IMR-90 (cell line): ENCODE measurements at regions not wholly inside any gene's neighbourhood (a gene's known extent, or its start where the extent isn't known, plus 50 kb on each side); places are given as distances from the start of the nearest gene placed in this dataset.

Experiments
- ATAC-seq: fragments of 200-7000 bp; cut with Tn5 transposase; 2 replicates; pipeline ENCODE4 v1.9.1; 2020; ENCODE audit warnings: low read depth, mild to moderate bottlenecking, moderate library complexity
- BruUV-seq: library from RNA; stranded (reverse); fragments of 400-500 nt; replicated peaks from 2 replicates; lab custom pipeline; 2021; lab: Mats Ljungman, UMichigan
- CTCF ChIA-PET: fragments of 300-600 bp; formaldehyde crosslinking; extraction: SDS; loops from one replicate; lab custom pipeline; 2021; ENCODE audit warnings: antibody characterized with exemption; lab: Yijun Ruan, JAX
- POLR2A ChIA-PET: fragments of 300-600 bp; sonication (Branson Sonifier 250); formaldehyde crosslinking; loops from one replicate; lab custom pipeline; 2022; ENCODE audit warnings: antibody characterized with exemption; ENCODE audit not compliant: unreplicated experiment; lab: Charles Lee
- DNase-seq: peaks from one replicate; pipeline ENCODE4 v3.0.0; 2013
- H2AFZ ChIP-seq: replicated peaks from 2 replicates; pipeline ENCODE3; 2013; ENCODE audit warnings: low read length, mild to moderate bottlenecking; ENCODE audit not compliant: poor library complexity
- H2AK5ac ChIP-seq: 2 replicates; pipeline ENCODE4 v1.6.1; 2013; ENCODE audit warnings: low read depth, low read length, inconsistent platforms
- H2AK9ac ChIP-seq: replicated peaks from 2 replicates; pipeline ENCODE3; 2013; ENCODE audit warnings: mild to moderate bottlenecking, low read depth, low read length, moderate library complexity; ENCODE audit not compliant: poor library complexity
- H2BK120ac ChIP-seq: 2 replicates; pipeline ENCODE4 v1.6.1; 2013; ENCODE audit warnings: low read depth, low read length, inconsistent platforms
- H2BK15ac ChIP-seq: 3 replicates; pipeline ENCODE4 v1.6.1; 2013; ENCODE audit warnings: low read depth, low read length, inconsistent platforms
- H2BK20ac ChIP-seq: 2 replicates; pipeline ENCODE4 v1.6.1; 2013; ENCODE audit warnings: low read depth, mild to moderate bottlenecking, inconsistent platforms, low read length, moderate library complexity
- H2BK5ac ChIP-seq: 2 replicates; pipeline ENCODE4 v1.6.1; 2013; ENCODE audit warnings: mild to moderate bottlenecking, low read depth, low read length, inconsistent platforms; ENCODE audit not compliant: poor library complexity, severe bottlenecking
- H3K14ac ChIP-seq: replicated peaks from 2 replicates; pipeline ENCODE4 v1.6.1; 2013; ENCODE audit warnings: low read depth, low read length, inconsistent platforms
- H3K18ac ChIP-seq: 2 replicates; pipeline ENCODE4 v1.6.1; 2013; ENCODE audit warnings: low read depth, low read length, control low read depth
- H3K23ac ChIP-seq: 2 replicates; pipeline ENCODE4 v1.6.1; 2013; ENCODE audit warnings: low read depth, low read length, inconsistent platforms
- H3K27ac ChIP-seq: 2 replicates; pipeline ENCODE4 v1.5.1; 2013; ENCODE audit warnings: mild to moderate bottlenecking, control low read depth, low read length; ENCODE audit not compliant: insufficient read depth
- H3K27me3 ChIP-seq: 2 replicates; pipeline ENCODE4 v1.6.1; 2013; ENCODE audit warnings: low read length; ENCODE audit not compliant: control insufficient read depth, insufficient read depth
- H3K36me3 ChIP-seq: 2 replicates; pipeline ENCODE4 v1.6.1; 2013; ENCODE audit warnings: low read length, mixed read lengths; ENCODE audit not compliant: control insufficient read depth, insufficient read depth
- H3K4ac ChIP-seq: 2 replicates; pipeline ENCODE4 v1.6.1; 2013; ENCODE audit warnings: low read depth, low read length, inconsistent platforms
- H3K4me1 ChIP-seq: 2 replicates; pipeline ENCODE4 v1.6.1; 2013; ENCODE audit warnings: low read length, mixed read lengths; ENCODE audit not compliant: control insufficient read depth, insufficient read depth
- H3K4me2 ChIP-seq: 2 replicates; pipeline ENCODE4 v1.6.1; 2013; ENCODE audit warnings: low read depth, mild to moderate bottlenecking, control low read depth, low read length, moderate library complexity
- H3K4me3 ChIP-seq: 2 replicates; pipeline ENCODE4 v1.5.1; 2013; ENCODE audit warnings: low read depth, mild to moderate bottlenecking, control low read depth, low read length, moderate library complexity; ENCODE audit not compliant: insufficient read depth
- H3K56ac ChIP-seq: 2 replicates; pipeline ENCODE4 v1.6.1; 2013; ENCODE audit warnings: low read length, inconsistent platforms; ENCODE audit not compliant: insufficient read depth; ENCODE audit errors: extremely low read depth
- H3K79me1 ChIP-seq, 2 experiments: 2 replicates each; pipeline ENCODE4 v1.6.1; 2013; ENCODE audit warnings: low read length in 2 of 2, inconsistent platforms in 1 of 2, low read depth in 1 of 2
- H3K9ac ChIP-seq: 2 replicates; pipeline ENCODE4 v1.6.1; 2013; ENCODE audit warnings: low read depth, low read length, control low read depth
- H3K9me1 ChIP-seq: 2 replicates; pipeline ENCODE4 v1.6.1; 2013; ENCODE audit warnings: low read length, inconsistent platforms; ENCODE audit not compliant: insufficient read depth
- H3K9me3 ChIP-seq: 2 replicates; pipeline ENCODE4 v1.6.1; 2013; ENCODE audit warnings: low read length; ENCODE audit not compliant: control insufficient read depth, insufficient read depth
- H4K20me1 ChIP-seq: 2 replicates; pipeline ENCODE4 v1.6.1; 2013; ENCODE audit warnings: low read length, inconsistent platforms; ENCODE audit not compliant: insufficient read depth
- H4K5ac ChIP-seq: 2 replicates; pipeline ENCODE4 v1.6.1; 2013; ENCODE audit warnings: mild to moderate bottlenecking, low read depth, low read length, control low read depth
- H4K8ac ChIP-seq, 2 experiments: 2 replicates each; pipeline ENCODE4 v1.6.1; 2013; ENCODE audit warnings: low read depth in 2 of 2, low read length in 2 of 2, control low read depth in 1 of 2, inconsistent platforms in 1 of 2
- H4K91ac ChIP-seq: 2 replicates; pipeline ENCODE4 v1.6.1; 2013; ENCODE audit warnings: low read depth, low read length, inconsistent platforms; ENCODE audit not compliant: insufficient read depth
- BHLHE40 ChIP-seq: fragments of 150-350 bp; IDR thresholded peaks from 2 replicates; pipeline ENCODE4 v1.6.1; 2016; ENCODE audit warnings: mild to moderate bottlenecking, low read depth, low read length
- CEBPB ChIP-seq: IDR thresholded peaks from 2 replicates; pipeline ENCODE4 v1.6.1; 2012; ENCODE audit warnings: low read depth, low read length, improper control_type of control experiment
- CHD1 ChIP-seq: IDR thresholded peaks from 2 replicates; pipeline ENCODE4 v1.6.1; 2012; ENCODE audit warnings: low read depth, low read length, improper control_type of control experiment
- MAFK ChIP-seq: IDR thresholded peaks from 2 replicates; pipeline ENCODE4 v1.6.1; 2012; ENCODE audit warnings: low read depth, low read length, improper control_type of control experiment
- NFE2L2 ChIP-seq: fragments of 150-350 bp; IDR thresholded peaks from 2 replicates; pipeline ENCODE4 v1.6.1; 2016; ENCODE audit warnings: low read depth, mild to moderate bottlenecking, low read length
- RFX5 ChIP-seq: IDR thresholded peaks from 2 replicates; pipeline ENCODE4 v1.8.0; 2012; ENCODE audit warnings: low read depth, mild to moderate bottlenecking, low read length, moderate library complexity
- SMC3 ChIP-seq: fragments of 150-350 bp; IDR thresholded peaks from 2 replicates; pipeline ENCODE4 v1.6.1; 2016; ENCODE audit warnings: low read depth, mild to moderate bottlenecking, antibody characterized with exemption, low read length, moderate library complexity
- WGBS, 2 experiments: methylation state at CpG; one replicate each; pipeline versions ENCODE4 v1.1.5 to v1.1.7; 2013; ENCODE audit warnings: missing lambda C conversion rate in 2 of 2; ENCODE audit not compliant: insufficient read length in 1 of 2; ENCODE audit errors: extremely low coverage in 2 of 2; 5-methylcytosine and 5-hydroxymethylcytosine counted together
- dilution Hi-C: fragments of 300-500 bp; cut with HindIII; formaldehyde crosslinking; loops from one replicate; pipeline ENCODE4 v1.14.3; 2018; ENCODE audit warnings: low sequenced_read_pairs; ENCODE audit not compliant: unreplicated experiment
- in situ Hi-C: fragments of 300-500 bp; cut with MboI; formaldehyde crosslinking; loops from 3 replicates; pipeline ENCODE4 v1.14.3; 2019; ENCODE audit warnings: low sequenced_read_pairs, inconsistent platforms, mixed read lengths
- intact Hi-C: fragments of 100-400 bp; cut with micrococcal nuclease; formaldehyde crosslinking; loops from 2 replicates; pipeline ENCODE4 v1.10.0; 2022
- TF ChIP-seq, protein P1 (sequence below): conservative IDR thresholded peaks from 2 replicates; pipeline ENCODE4 v1.5.1; 2012; ENCODE audit warnings: mild to moderate bottlenecking, low read depth, low read length, improper control_type of control experiment
- TF ChIP-seq, protein P2 (sequence below): fragments of 150-350 bp; IDR thresholded peaks from 2 replicates; pipeline ENCODE4 v1.6.1; 2017; ENCODE audit warnings: mild to moderate bottlenecking, antibody characterized with exemption, low read length, low read depth

DNA sequence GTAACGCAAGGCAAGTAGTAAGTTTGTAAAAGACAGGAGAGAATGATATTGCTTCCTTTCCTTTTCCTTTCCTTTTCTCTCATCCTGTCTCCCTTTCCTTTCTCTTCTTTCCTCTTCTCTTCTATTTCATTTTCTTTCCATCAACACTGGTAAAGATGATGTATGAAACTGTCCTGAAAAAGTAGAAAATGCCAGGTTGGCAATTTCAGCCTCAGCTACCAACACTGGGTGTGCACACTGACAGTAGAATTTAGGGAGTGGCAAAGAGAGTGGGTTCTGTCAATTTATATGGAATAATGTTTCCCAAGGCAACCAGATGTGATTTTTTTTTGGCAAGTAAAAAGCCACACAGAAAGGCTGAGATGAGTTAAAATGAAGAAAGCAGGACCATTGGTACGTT is 155.7 kb upstream of the ZRANB2 start:
- H2BK20ac ChIP-seq, result no peak overlapping the region
- H2BK5ac ChIP-seq, result no peak overlapping the region
- no peaks in the 10 kb centered on the region for H3K4me1 ChIP-seq
- no peak overlapping the region for H4K5ac ChIP-seq
- H4K20me1 ChIP-seq, result no peaks in the 10 kb centered on the region
- 33% methylated on average over 1 of the region's 2 CpGs; no CpG with 5 or more reads in 1 of the 2 experiments for WGBS, 2 experiments
- H3K56ac ChIP-seq, result no peak overlapping the region
- H2BK15ac ChIP-seq, result no peak overlapping the region
- no peak overlapping the region for H2AK5ac ChIP-seq
- in situ Hi-C loops, result no loop called here
- DNase-seq (no peak), ATAC-seq (no peak)
- H2BK120ac ChIP-seq, result no peak overlapping the region
- no peak overlapping the region for H3K14ac ChIP-seq
- no peak overlapping the region for H3K4me3 ChIP-seq
- no peak overlapping the region for H3K27ac ChIP-seq
- no TSS peak for BruUV-seq
- intact Hi-C loops, result no loop called here
- H4K91ac ChIP-seq, result no peak overlapping the region
- H2AFZ ChIP-seq, result no peak overlapping the region
- no peak overlapping the region for H3K4me2 ChIP-seq
- H3K4ac ChIP-seq, result no peak overlapping the region
- H3K23ac ChIP-seq, result no peak overlapping the region
- no peak overlapping the region for H2AK9ac ChIP-seq
- H3K27me3 ChIP-seq, result no peaks in the 10 kb centered on the region
- H3K9ac ChIP-seq, result no peak overlapping the region
- no peaks in the 10 kb centered on the region for H3K36me3 ChIP-seq
- TF ChIP-seq BHLHE40 (no peak), RFX5 (no peak), MAFK (no peak), CHD1 (no peak), NFE2L2 (no peak), SMC3 (no peak), CEBPB (no peak)
- TF ChIP-seq, protein P1, sequence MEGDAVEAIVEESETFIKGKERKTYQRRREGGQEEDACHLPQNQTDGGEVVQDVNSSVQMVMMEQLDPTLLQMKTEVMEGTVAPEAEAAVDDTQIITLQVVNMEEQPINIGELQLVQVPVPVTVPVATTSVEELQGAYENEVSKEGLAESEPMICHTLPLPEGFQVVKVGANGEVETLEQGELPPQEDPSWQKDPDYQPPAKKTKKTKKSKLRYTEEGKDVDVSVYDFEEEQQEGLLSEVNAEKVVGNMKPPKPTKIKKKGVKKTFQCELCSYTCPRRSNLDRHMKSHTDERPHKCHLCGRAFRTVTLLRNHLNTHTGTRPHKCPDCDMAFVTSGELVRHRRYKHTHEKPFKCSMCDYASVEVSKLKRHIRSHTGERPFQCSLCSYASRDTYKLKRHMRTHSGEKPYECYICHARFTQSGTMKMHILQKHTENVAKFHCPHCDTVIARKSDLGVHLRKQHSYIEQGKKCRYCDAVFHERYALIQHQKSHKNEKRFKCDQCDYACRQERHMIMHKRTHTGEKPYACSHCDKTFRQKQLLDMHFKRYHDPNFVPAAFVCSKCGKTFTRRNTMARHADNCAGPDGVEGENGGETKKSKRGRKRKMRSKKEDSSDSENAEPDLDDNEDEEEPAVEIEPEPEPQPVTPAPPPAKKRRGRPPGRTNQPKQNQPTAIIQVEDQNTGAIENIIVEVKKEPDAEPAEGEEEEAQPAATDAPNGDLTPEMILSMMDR, result no peak
- TF ChIP-seq, protein P2, sequence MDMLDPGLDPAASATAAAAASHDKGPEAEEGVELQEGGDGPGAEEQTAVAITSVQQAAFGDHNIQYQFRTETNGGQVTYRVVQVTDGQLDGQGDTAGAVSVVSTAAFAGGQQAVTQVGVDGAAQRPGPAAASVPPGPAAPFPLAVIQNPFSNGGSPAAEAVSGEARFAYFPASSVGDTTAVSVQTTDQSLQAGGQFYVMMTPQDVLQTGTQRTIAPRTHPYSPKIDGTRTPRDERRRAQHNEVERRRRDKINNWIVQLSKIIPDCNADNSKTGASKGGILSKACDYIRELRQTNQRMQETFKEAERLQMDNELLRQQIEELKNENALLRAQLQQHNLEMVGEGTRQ, result no peak
- dilution Hi-C loops, result no loop called here
- POLR2A ChIA-PET, result no interaction called here
- CTCF ChIA-PET, result interaction anchor here (0.8 kb wide), 1 partner anchor 217 kb away, joined by 3 read pairs; no protein-coding TSS in a partner anchor
- no peaks in the 10 kb centered on the region for H3K9me1 ChIP-seq
- H4K8ac ChIP-seq, result no peak overlapping the region
- no peaks in the 10 kb centered on the region for H3K9me3 ChIP-seq
- no peaks in the 10 kb centered on the region for H3K79me1 ChIP-seq
- no peak overlapping the region for H3K18ac ChIP-seq
